Bone marrow (tissue), 2 donors: ENCODE measurements at regions not wholly inside any gene's neighbourhood (a gene's known extent, or its start where the extent isn't known, plus 50 kb on each side); places are given as distances from the start of the nearest gene placed in this dataset.

Experiments used
- DNase-seq, 2 donors: peaks; one replicate each; lab custom pipeline; 2025; lab: John Stamatoyannopoulos, UW

DNA sequence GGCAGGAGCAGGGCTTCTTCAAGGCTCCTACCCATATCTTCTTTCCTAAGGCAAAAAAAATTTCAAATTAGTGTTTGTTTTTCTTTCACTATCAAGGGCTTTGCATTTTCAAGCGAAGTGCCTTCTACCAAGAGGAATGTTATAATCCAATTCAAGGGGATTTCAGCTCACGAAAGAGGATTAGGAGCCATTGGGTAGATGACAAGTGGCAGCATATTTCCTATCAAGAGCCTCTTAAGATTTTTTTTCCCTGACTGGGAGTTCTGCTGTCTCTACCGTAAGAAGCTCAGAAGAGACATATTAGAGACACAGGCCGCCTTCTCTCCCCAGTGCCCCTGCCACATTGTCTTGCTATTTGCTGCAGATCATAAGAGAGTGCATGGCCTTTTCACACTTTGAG lies 55.9 kb upstream of the BMAL1 start:
- DNase-seq = no peak

- DNase-seq = no peak
Measured at GRCh38 chr11:13222285-13222684, 55.3 kb upstream of the BMAL1 start.

GRCh38 chr11:13223112-13223511 lies 54.5 kb upstream of the BMAL1 start:
- no peak for DNase-seq

DNA sequence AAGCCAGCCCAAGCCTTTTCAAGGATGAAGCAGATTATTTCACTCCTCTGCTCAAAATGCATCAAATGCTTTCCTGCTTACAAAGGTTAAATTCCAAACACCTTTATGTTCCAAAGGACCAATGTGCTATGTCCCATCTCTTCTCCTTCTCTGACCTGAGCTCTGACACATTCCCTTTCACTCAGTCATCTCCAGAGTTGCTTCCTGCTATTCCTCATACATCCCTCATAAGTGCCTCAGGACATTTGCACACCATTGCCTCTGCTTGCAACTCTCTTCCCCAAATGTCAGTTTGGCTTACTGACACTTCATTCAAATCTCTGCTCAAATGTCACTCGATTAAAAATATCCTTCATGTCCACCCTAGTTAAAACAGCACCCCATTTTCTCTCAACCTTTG lies 53.3 kb upstream of the BMAL1 start:
- DNase-seq = no peak

GRCh38 chr11:13225038-13226001 lies 52.3 kb upstream of the BMAL1 start:
- DNase-seq = no peak

GRCh38 chr11:13227676-13228255 lies 49.8 kb upstream of the BMAL1 start:
- no peak for DNase-seq
